ENCODE measurements at regions not wholly inside any gene's neighbourhood (a gene's known extent, or its start where the extent isn't known, plus 50 kb on each side); places are given as distances from the start of the nearest gene placed in this dataset.

DNA sequence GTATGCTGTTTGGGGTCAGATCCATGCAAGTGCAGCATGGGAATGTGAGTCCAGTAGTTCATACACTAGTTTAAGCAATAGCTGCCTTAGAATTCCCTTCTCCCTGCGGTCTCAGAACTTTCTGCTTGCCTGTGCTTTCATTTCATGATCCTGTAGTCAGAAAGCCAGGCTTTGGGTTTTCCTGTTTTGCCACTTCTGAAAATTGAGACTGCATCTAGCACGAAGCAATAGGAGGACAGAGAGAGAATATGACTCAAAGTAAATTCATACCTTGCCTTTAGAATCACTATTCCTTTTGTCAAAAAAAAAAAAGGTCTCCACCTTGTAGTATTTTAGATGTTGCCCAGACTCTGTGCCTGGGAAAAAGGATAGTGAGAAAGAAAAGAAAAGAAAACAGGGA is 161.2 kb upstream of the SNX7 start:
- Histone ChIP-seq H3K27me3 (ENCODE audit: insufficient read depth, low read depth, low read length) (no peaks in the 10 kb centered on the region), H2AFZ (ENCODE audit: low read depth, low read length) (no peak overlapping the region), H3K27ac (ENCODE audit: low read length) (no peak overlapping the region), H3K9me2 (ENCODE audit: insufficient read depth, low read length) (no peaks in the 10 kb centered on the region), H3K9me3 (ENCODE audit: low read length) (no peaks in the 10 kb centered on the region), H3K36me3 (ENCODE audit: insufficient read depth, low read length) (no peaks in the 10 kb centered on the region), H4K20me1 (ENCODE audit: insufficient read depth) (no peaks in the 10 kb centered on the region), H3K9ac (ENCODE audit: low read length) (no peak overlapping the region), H3K4me2 (ENCODE audit: low read length) (no peak overlapping the region), H3K79me2 (replicated peaks; ENCODE audit: insufficient read depth, low read length) (no peaks in the 10 kb centered on the region), H3F3A (ENCODE audit: insufficient read depth, low read length, poor library complexity, severe bottlenecking) (no peaks in the 10 kb centered on the region), H3K4me3 (ENCODE audit: low read length) (no peak overlapping the region)
- TF ChIP-seq TAF1 (IDR thresholded peaks at IDR 0.05; ENCODE audit: low read depth) (no peak), SMC3 (conservative IDR thresholded peaks at IDR 0.05; ENCODE audit: poor library complexity) (no peak), MXI1 (conservative IDR thresholded peaks at IDR 0.05; ENCODE audit: poor library complexity, severe bottlenecking) (no peak), POLR2AphosphoS5 (IDR thresholded peaks at IDR 0.05) (no peak), RAD21 (conservative IDR thresholded peaks at IDR 0.05) (no peak), EZH2 (IDR thresholded peaks at IDR 0.05; ENCODE audit: borderline replicate concordance, insufficient read depth, low read length, poor library complexity, severe bottlenecking) (no peak), EP300 (conservative IDR thresholded peaks at IDR 0.05; ENCODE audit: poor library complexity, severe bottlenecking) (no peak)
- TF ChIP-seq, protein P1, sequence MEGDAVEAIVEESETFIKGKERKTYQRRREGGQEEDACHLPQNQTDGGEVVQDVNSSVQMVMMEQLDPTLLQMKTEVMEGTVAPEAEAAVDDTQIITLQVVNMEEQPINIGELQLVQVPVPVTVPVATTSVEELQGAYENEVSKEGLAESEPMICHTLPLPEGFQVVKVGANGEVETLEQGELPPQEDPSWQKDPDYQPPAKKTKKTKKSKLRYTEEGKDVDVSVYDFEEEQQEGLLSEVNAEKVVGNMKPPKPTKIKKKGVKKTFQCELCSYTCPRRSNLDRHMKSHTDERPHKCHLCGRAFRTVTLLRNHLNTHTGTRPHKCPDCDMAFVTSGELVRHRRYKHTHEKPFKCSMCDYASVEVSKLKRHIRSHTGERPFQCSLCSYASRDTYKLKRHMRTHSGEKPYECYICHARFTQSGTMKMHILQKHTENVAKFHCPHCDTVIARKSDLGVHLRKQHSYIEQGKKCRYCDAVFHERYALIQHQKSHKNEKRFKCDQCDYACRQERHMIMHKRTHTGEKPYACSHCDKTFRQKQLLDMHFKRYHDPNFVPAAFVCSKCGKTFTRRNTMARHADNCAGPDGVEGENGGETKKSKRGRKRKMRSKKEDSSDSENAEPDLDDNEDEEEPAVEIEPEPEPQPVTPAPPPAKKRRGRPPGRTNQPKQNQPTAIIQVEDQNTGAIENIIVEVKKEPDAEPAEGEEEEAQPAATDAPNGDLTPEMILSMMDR (IDR thresholded peaks at IDR 0.05; ENCODE audit: poor library complexity, severe bottlenecking): no peak
- TF ChIP-seq, protein P2, sequence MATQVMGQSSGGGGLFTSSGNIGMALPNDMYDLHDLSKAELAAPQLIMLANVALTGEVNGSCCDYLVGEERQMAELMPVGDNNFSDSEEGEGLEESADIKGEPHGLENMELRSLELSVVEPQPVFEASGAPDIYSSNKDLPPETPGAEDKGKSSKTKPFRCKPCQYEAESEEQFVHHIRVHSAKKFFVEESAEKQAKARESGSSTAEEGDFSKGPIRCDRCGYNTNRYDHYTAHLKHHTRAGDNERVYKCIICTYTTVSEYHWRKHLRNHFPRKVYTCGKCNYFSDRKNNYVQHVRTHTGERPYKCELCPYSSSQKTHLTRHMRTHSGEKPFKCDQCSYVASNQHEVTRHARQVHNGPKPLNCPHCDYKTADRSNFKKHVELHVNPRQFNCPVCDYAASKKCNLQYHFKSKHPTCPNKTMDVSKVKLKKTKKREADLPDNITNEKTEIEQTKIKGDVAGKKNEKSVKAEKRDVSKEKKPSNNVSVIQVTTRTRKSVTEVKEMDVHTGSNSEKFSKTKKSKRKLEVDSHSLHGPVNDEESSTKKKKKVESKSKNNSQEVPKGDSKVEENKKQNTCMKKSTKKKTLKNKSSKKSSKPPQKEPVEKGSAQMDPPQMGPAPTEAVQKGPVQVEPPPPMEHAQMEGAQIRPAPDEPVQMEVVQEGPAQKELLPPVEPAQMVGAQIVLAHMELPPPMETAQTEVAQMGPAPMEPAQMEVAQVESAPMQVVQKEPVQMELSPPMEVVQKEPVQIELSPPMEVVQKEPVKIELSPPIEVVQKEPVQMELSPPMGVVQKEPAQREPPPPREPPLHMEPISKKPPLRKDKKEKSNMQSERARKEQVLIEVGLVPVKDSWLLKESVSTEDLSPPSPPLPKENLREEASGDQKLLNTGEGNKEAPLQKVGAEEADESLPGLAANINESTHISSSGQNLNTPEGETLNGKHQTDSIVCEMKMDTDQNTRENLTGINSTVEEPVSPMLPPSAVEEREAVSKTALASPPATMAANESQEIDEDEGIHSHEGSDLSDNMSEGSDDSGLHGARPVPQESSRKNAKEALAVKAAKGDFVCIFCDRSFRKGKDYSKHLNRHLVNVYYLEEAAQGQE (IDR thresholded peaks at IDR 0.05; ENCODE audit: borderline replicate concordance): no peak

DNA sequence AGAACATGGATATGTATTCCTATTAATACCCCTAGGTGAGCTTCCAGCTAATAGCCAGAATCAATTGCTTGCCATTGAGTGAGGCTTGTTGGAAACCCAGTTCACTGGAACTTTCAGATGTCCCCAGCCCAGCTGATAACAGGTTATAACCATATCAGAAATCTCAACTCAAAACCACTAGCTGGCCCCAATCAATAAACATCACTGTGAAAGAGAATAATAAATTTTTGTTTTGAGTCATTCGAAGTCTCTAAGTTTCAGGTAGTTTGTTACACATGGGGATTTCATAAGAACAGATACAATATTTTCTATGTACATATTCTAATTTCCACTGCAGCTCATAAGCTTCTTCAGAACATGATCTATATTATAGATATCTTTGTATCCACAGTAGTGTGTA is 162.9 kb upstream of the SNX7 start:
- Histone ChIP-seq H3K36me3 (ENCODE audit: insufficient read depth, low read length) (no peaks in the 10 kb centered on the region), H3K4me2 (ENCODE audit: low read length) (no peak overlapping the region), H3K27ac (ENCODE audit: low read length) (no peak overlapping the region), H3K79me2 (replicated peaks; ENCODE audit: insufficient read depth, low read length) (no peaks in the 10 kb centered on the region), H2AFZ (ENCODE audit: low read depth, low read length) (no peak overlapping the region), H3K9me3 (ENCODE audit: low read length) (no peaks in the 10 kb centered on the region), H3F3A (ENCODE audit: insufficient read depth, low read length, poor library complexity, severe bottlenecking) (no peaks in the 10 kb centered on the region), H3K9me2 (ENCODE audit: insufficient read depth, low read length) (no peaks in the 10 kb centered on the region), H3K4me3 (ENCODE audit: low read length) (no peak overlapping the region), H3K9ac (ENCODE audit: low read length) (no peak overlapping the region), H4K20me1 (ENCODE audit: insufficient read depth) (no peaks in the 10 kb centered on the region), H3K27me3 (ENCODE audit: insufficient read depth, low read depth, low read length) (no peaks in the 10 kb centered on the region)
- TF ChIP-seq EZH2 (IDR thresholded peaks at IDR 0.05; ENCODE audit: borderline replicate concordance, insufficient read depth, low read length, poor library complexity, severe bottlenecking): no peak
- no peak for TF ChIP-seq SMC3 (conservative IDR thresholded peaks at IDR 0.05; ENCODE audit: poor library complexity)
- TF ChIP-seq MXI1 (conservative IDR thresholded peaks at IDR 0.05; ENCODE audit: poor library complexity, severe bottlenecking): no peak
- TF ChIP-seq RAD21 (conservative IDR thresholded peaks at IDR 0.05): no peak
- TF ChIP-seq POLR2AphosphoS5 (IDR thresholded peaks at IDR 0.05): no peak
- TF ChIP-seq, protein P1 (IDR thresholded peaks at IDR 0.05; ENCODE audit: poor library complexity, severe bottlenecking): no peak
- TF ChIP-seq, protein P2 (IDR thresholded peaks at IDR 0.05; ENCODE audit: borderline replicate concordance): no peak
